ENCODE measurements at regions not wholly inside any gene's neighbourhood (a gene's known extent, or its start where the extent isn't known, plus 50 kb on each side); places are given as distances from the start of the nearest gene placed in this dataset.

DNA sequence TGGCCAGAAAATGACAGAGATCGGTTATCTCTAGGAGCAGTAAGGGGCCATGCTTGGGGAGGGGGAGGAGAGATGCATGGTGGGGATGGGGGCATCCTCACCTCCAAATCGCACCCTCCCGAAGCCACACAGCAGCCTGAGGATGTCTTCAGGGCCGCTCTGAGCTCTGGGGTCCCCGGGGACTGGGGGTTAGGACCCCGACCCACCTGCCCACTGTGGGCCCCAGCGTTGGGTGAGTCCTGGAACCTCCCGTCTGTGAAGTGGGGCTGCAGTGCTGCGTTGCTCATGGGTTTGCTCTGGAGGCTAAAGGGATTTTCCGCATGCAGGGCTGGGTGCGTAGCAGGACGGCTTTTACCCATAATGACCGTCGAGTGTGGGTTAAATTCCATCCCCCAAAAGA, 1046.3 kb downstream of the BRD1 start:
- no peaks in the 10 kb centered on the region for H3F3A ChIP-seq (ENCODE audit: insufficient read depth)
- TF ChIP-seq, protein P1, sequence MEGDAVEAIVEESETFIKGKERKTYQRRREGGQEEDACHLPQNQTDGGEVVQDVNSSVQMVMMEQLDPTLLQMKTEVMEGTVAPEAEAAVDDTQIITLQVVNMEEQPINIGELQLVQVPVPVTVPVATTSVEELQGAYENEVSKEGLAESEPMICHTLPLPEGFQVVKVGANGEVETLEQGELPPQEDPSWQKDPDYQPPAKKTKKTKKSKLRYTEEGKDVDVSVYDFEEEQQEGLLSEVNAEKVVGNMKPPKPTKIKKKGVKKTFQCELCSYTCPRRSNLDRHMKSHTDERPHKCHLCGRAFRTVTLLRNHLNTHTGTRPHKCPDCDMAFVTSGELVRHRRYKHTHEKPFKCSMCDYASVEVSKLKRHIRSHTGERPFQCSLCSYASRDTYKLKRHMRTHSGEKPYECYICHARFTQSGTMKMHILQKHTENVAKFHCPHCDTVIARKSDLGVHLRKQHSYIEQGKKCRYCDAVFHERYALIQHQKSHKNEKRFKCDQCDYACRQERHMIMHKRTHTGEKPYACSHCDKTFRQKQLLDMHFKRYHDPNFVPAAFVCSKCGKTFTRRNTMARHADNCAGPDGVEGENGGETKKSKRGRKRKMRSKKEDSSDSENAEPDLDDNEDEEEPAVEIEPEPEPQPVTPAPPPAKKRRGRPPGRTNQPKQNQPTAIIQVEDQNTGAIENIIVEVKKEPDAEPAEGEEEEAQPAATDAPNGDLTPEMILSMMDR (IDR thresholded peaks at IDR 0.05; ENCODE audit: insufficient read depth, low read length, poor library complexity, severe bottlenecking): no peak
- no peak for TF ChIP-seq EZH2phosphoT487 (conservative IDR thresholded peaks at IDR 0.05; ENCODE audit: low read length)
- H4K20me1 ChIP-seq (ENCODE audit: low read depth, low read length): no peaks in the 10 kb centered on the region
- H3K27me3 ChIP-seq (ENCODE audit: low read length): 0 out of 2 replicates have a peak, but pooled peaks cover 2% of the 10 kb centered on the region
- H3K4me3 ChIP-seq (ENCODE audit: insufficient read depth, low read length, poor library complexity, severe bottlenecking): no peak overlapping the region
- no peak overlapping the region for H2AFZ ChIP-seq (ENCODE audit: low read depth, low read length, severe bottlenecking)
- H3K9ac ChIP-seq (ENCODE audit: low read length): no peak overlapping the region
- H3K9me2 ChIP-seq (replicated peaks; ENCODE audit: insufficient read depth, low read length): no peaks in the 10 kb centered on the region
- H3K4me2 ChIP-seq (ENCODE audit: low read depth, low read length, poor library complexity, severe bottlenecking): no peak overlapping the region
- no peaks in the 10 kb centered on the region for H3K36me3 ChIP-seq (ENCODE audit: low read length)
- no peak overlapping the region for H3K27ac ChIP-seq (ENCODE audit: low read depth, low read length)
- H3K9me3 ChIP-seq (ENCODE audit: insufficient read depth, low read length): peaks cover 9% of the 10 kb centered on the region
- H3K79me2 ChIP-seq (ENCODE audit: insufficient read depth, low read length): no peaks in the 10 kb centered on the region

DNA sequence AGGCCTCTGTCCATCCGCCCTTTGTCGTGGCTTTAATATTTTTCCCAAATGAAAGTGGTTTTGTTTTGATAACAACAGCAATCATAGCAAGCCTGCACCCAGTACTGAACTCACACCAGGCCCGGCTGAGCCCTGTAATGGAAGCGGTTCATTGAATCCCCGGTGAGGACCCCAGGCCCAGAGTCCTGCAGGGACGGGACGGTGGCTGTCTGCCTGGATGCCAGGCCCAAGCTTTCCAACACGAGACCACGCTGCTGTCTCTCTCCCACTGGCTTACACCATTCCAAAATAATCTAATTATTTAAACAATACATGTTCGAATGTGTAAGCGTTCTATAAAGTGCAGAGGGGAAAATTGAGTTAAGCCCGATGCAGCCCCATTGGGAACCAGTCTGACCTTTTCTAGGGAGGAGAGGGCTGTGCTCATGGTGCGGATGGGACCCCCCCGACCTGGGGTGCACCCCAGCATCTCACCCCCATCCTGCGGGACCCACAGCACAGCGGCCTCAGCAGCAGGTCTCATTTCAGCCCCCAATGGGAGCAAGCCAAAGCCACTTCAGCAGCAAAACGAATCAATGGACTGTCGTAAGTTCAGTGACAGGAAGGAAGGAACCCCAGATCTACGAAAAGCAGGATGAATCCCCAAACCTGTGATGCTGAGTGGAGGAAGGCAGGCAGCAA, 1046.9 kb downstream of the BRD1 start:
- peaks cover 15% of the 10 kb centered on the region for H3K9me3 ChIP-seq (ENCODE audit: insufficient read depth, low read length)
- H3F3A ChIP-seq (ENCODE audit: insufficient read depth): no peaks in the 10 kb centered on the region
- H3K9me2 ChIP-seq (replicated peaks; ENCODE audit: insufficient read depth, low read length): no peaks in the 10 kb centered on the region
- no peak overlapping the region for H3K27ac ChIP-seq (ENCODE audit: low read depth, low read length)
- 0 out of 2 replicates have a peak, but pooled peaks cover 2% of the 10 kb centered on the region for H3K27me3 ChIP-seq (ENCODE audit: low read length)
- no peak overlapping the region for H2AFZ ChIP-seq (ENCODE audit: low read depth, low read length, severe bottlenecking)
- H3K9ac ChIP-seq (ENCODE audit: low read length): no peak overlapping the region
- no peaks in the 10 kb centered on the region for H3K79me2 ChIP-seq (ENCODE audit: insufficient read depth, low read length)
- TF ChIP-seq, protein P1 (IDR thresholded peaks at IDR 0.05; ENCODE audit: insufficient read depth, low read length, poor library complexity, severe bottlenecking): no peak
- no peak for TF ChIP-seq EZH2phosphoT487 (conservative IDR thresholded peaks at IDR 0.05; ENCODE audit: low read length)
- no peak overlapping the region for H3K4me3 ChIP-seq (ENCODE audit: insufficient read depth, low read length, poor library complexity, severe bottlenecking)
- H4K20me1 ChIP-seq (ENCODE audit: low read depth, low read length): no peaks in the 10 kb centered on the region
- no peaks in the 10 kb centered on the region for H3K36me3 ChIP-seq (ENCODE audit: low read length)
- H3K4me2 ChIP-seq (ENCODE audit: low read depth, low read length, poor library complexity, severe bottlenecking): no peak overlapping the region

DNA sequence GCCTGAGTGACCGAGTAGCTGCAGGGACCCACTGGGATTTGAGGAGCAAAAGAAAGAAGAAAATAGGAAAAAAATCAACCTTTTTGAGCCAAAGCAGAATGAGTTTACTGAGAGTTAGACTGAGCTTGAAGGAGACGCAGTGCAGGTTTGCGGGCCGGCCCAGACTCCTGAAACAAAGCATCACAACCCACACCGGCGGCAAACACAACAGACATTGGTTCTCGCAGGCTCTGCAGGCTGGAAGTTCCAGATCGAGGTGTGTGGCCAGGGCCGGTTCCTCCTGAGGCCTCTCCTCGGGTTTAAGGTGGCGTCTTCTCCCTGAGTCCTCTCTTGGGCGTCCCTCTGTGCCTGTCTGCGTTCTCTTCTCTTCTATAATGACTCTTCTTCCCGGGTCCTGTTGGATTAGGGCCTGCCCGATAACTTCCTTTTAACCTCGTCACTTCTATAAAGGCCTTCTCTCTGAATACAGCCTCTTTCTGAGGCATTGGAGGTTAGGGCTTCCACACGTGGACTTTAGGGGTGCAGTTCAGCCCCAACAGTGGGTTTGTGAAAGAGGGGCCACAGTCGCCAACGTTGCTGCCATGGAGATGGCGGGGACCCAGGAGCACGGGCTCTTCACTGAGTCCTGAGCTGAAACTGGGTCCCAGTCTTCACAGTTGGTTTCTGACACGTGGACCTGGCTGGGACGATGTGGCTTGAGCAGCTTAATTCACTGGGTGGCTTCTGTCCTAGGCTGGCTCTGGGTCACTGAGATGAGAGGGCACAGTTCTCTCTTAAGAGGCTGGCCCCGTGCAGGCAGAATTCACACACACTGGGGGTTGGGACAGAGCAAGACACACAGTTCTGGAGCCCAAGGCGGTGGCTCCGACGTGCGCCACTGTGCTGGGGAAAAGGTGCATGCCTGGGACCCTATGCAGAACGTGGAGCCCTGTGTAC, 1047.7 kb downstream of the BRD1 start:
- Histone ChIP-seq H3K9me2 (replicated peaks; ENCODE audit: insufficient read depth, low read length) (no peaks in the 10 kb centered on the region), H3K4me3 (ENCODE audit: insufficient read depth, low read length, poor library complexity, severe bottlenecking) (no peak overlapping the region), H2AFZ (ENCODE audit: low read depth, low read length, severe bottlenecking) (no peak overlapping the region), H3K4me2 (ENCODE audit: low read depth, low read length, poor library complexity, severe bottlenecking) (no peak overlapping the region), H3K27me3 (ENCODE audit: low read length) (0 out of 2 replicates have a peak, but pooled peaks cover 2% of the 10 kb centered on the region), H3K27ac (ENCODE audit: low read depth, low read length) (no peak overlapping the region), H3K9ac (ENCODE audit: low read length) (no peak overlapping the region), H4K20me1 (ENCODE audit: low read depth, low read length) (no peaks in the 10 kb centered on the region), H3K79me2 (ENCODE audit: insufficient read depth, low read length) (no peaks in the 10 kb centered on the region), H3K36me3 (ENCODE audit: low read length) (no peaks in the 10 kb centered on the region), H3K9me3 (ENCODE audit: insufficient read depth, low read length) (peaks cover 15% of the 10 kb centered on the region), H3F3A (ENCODE audit: insufficient read depth) (no peaks in the 10 kb centered on the region)
- TF ChIP-seq EZH2phosphoT487 (conservative IDR thresholded peaks at IDR 0.05; ENCODE audit: low read length): no peak
- TF ChIP-seq, protein P1 (IDR thresholded peaks at IDR 0.05; ENCODE audit: insufficient read depth, low read length, poor library complexity, severe bottlenecking): no peak
